PC-9 (cell line): ENCODE measurements at regions not wholly inside any gene's neighbourhood (a gene's known extent, or its start where the extent isn't known, plus 50 kb on each side); places are given as distances from the start of the nearest gene placed in this dataset.

Experiments
- EZH2 ChIP-seq: fragments of 200-600 bp; sonication (generic); IDR thresholded peaks from 2 replicates; pipeline ENCODE4 v1.8.0; 2017; ENCODE audit warnings: antibody characterized with exemption, low read depth
- TF ChIP-seq, protein P1 (sequence below): fragments of 200-600 bp; sonication (generic); conservative IDR thresholded peaks from 2 replicates; pipeline ENCODE4 v1.6.1; 2017; ENCODE audit warnings: mixed run types, antibody characterized with exemption, mild to moderate bottlenecking, moderate library complexity

DNA sequence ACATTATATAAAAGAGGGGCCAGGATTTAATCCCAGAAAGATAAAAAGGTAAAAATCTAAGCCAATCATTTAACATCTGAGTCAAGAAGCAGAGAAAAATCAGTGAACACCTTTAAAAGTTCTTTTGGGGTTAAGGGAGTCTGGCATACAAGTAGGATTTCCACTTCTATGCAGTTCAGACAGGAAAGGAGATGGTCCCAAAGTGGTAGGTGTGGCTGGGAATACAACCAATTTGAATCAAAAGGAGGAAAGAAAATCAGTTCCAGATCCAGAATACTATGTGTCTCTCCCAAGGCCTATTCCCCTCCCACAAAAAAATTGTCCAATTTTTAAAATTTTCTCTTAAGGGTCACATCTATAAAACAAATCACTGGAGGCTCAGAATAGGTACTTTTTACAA, 167.4 kb downstream of the PHLDA1 start:
- TF ChIP-seq, protein P1, sequence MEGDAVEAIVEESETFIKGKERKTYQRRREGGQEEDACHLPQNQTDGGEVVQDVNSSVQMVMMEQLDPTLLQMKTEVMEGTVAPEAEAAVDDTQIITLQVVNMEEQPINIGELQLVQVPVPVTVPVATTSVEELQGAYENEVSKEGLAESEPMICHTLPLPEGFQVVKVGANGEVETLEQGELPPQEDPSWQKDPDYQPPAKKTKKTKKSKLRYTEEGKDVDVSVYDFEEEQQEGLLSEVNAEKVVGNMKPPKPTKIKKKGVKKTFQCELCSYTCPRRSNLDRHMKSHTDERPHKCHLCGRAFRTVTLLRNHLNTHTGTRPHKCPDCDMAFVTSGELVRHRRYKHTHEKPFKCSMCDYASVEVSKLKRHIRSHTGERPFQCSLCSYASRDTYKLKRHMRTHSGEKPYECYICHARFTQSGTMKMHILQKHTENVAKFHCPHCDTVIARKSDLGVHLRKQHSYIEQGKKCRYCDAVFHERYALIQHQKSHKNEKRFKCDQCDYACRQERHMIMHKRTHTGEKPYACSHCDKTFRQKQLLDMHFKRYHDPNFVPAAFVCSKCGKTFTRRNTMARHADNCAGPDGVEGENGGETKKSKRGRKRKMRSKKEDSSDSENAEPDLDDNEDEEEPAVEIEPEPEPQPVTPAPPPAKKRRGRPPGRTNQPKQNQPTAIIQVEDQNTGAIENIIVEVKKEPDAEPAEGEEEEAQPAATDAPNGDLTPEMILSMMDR: no peak
- TF ChIP-seq EZH2: no peak
